ENCODE measurements at regions not wholly inside any gene's neighbourhood (a gene's known extent, or its start where the extent isn't known, plus 50 kb on each side); places are given as distances from the start of the nearest gene placed in this dataset.

- peak overlapping the region; percentile 67; the same call in 1 of the 3 replicates for H2BK15ac ChIP-seq (ENCODE audit: low read depth, low read length)
- intact Hi-C loops (cut with micrococcal nuclease): loop anchor here (5.0 kb wide), 1 partner anchor 387 kb away; the partner anchor contains the start of gene SALL1
- H3K23ac ChIP-seq (ENCODE audit: low read depth, low read length): 0 out of 2 replicates have a peak overlapping the region, but pooled peaks have one; percentile 40
- no peak overlapping the region for H3K9ac ChIP-seq (ENCODE audit: low read depth, low read length)
- H2AK9ac ChIP-seq (replicated peaks; ENCODE audit: low read depth, low read length, poor library complexity): peak overlapping the region; percentile 69
- dilution Hi-C loops (cut with HindIII; ENCODE audit: low sequenced_read_pairs, unreplicated experiment): no loop called here
- H3K9me3 ChIP-seq (ENCODE audit: control insufficient read depth, insufficient read depth, low read length): no peaks in the 10 kb centered on the region
- 0 out of 2 replicates have a peak, but pooled peaks cover 2% of the 10 kb centered on the region for H3K9me1 ChIP-seq (ENCODE audit: insufficient read depth, low read length)
- ATAC-seq (ENCODE audit: low read depth) (peak; percentile 97), DNase-seq (peak; percentile 92)
- peak overlapping the region; percentile 44 for H2BK5ac ChIP-seq (ENCODE audit: low read depth, low read length, poor library complexity, severe bottlenecking)
- peak overlapping the region; percentile 85 for H2BK120ac ChIP-seq (ENCODE audit: low read depth, low read length)
- ChIA-PET CTCF (interaction anchor here (0.6 kb wide), 1 partner anchor 340 kb away, joined by 3 read pairs; no protein-coding TSS in a partner anchor), POLR2A (ENCODE audit: unreplicated experiment) (interaction anchor here (1.0 kb wide), 1 partner anchor 384 kb away, joined by 3 read pairs; no protein-coding TSS in a partner anchor)
- H3K27me3 ChIP-seq (ENCODE audit: control insufficient read depth, insufficient read depth, low read length): no peaks in the 10 kb centered on the region
- peak overlapping the region; percentile 32 for H3K4me2 ChIP-seq (ENCODE audit: low read depth, low read length)
- peak overlapping the region; percentile 45; the same call in 1 of the 2 replicates for H3K56ac ChIP-seq (ENCODE audit: extremely low read depth, insufficient read depth, low read length)
- no peak overlapping the region for H3K4me3 ChIP-seq (ENCODE audit: insufficient read depth, low read depth, low read length)
- H2AFZ ChIP-seq (replicated peaks; ENCODE audit: low read length, poor library complexity): peak overlapping the region; percentile 80
- 20% methylated on average over 1 of the region's 7 CpGs; no CpG with 5 or more reads in 1 of the 2 experiments for WGBS, 2 experiments (ENCODE audit: extremely low coverage in 2 of 2, insufficient read length in 1 of 2)
- BruUV-seq (replicated peaks): no TSS peak
- H3K4ac ChIP-seq (ENCODE audit: low read depth, low read length): peak overlapping the region; percentile 76
- H3K4me1 ChIP-seq (ENCODE audit: control insufficient read depth, insufficient read depth, low read length): peaks cover 18% of the 10 kb centered on the region
- H3K27ac ChIP-seq (ENCODE audit: insufficient read depth, low read length): peak overlapping the region; percentile 82
- no peaks in the 10 kb centered on the region for H3K79me1 ChIP-seq (ENCODE audit: low read depth in 1 of 2, low read length in 2 of 2)
- H2AK5ac ChIP-seq (ENCODE audit: low read depth, low read length): peak overlapping the region; percentile 75; the same call in 1 of the 2 replicates
- peak overlapping the region; percentile 53 to 74; a peak in 2 of 4 replicates for H4K8ac ChIP-seq (ENCODE audit: low read depth in 2 of 2, low read length in 2 of 2)
- no peaks in the 10 kb centered on the region for H3K36me3 ChIP-seq (ENCODE audit: control insufficient read depth, insufficient read depth, low read length)
- H3K14ac ChIP-seq (replicated peaks; ENCODE audit: low read depth, low read length): peak overlapping the region; percentile 32; the same call in 1 of the 2 replicates
- peak overlapping the region; percentile 85 for H2BK20ac ChIP-seq (ENCODE audit: low read depth, low read length)
- H4K5ac ChIP-seq (ENCODE audit: low read depth, low read length): no peak overlapping the region; the same call in 1 of the 2 replicates
- in situ Hi-C loops (cut with MboI; ENCODE audit: low sequenced_read_pairs): no loop called here
- peak overlapping the region; percentile 79 for H4K91ac ChIP-seq (ENCODE audit: insufficient read depth, low read depth, low read length)
- H4K20me1 ChIP-seq (ENCODE audit: insufficient read depth, low read length): no peaks in the 10 kb centered on the region
- peak overlapping the region; percentile 6; the same call in 1 of the 2 replicates for H3K18ac ChIP-seq (ENCODE audit: low read depth, low read length)
- TF ChIP-seq MXI1 (IDR thresholded peaks at IDR 0.05; ENCODE audit: borderline replicate concordance, low read depth, low read length) (no peak), RCOR1 (IDR thresholded peaks at IDR 0.05; ENCODE audit: insufficient replicate concordance, low read length) (no peak), MAZ (IDR thresholded peaks at IDR 0.05; ENCODE audit: borderline replicate concordance, low read depth, low read length) (peak; percentile 28; the same call in 1 of the 2 replicates), USF2 (IDR thresholded peaks at IDR 0.05; ENCODE audit: low read depth, low read length) (no peak), CHD1 (IDR thresholded peaks at IDR 0.05; ENCODE audit: low read depth, low read length) (no peak), CEBPB (IDR thresholded peaks at IDR 0.05; ENCODE audit: low read depth, low read length) (peak; percentile 77), SMC3 (IDR thresholded peaks at IDR 0.05; ENCODE audit: low read depth, low read length) (0 out of 2 replicates have a peak, but pooled peaks have one; percentile 11), RAD21 (IDR thresholded peaks at IDR 0.05; ENCODE audit: low read length) (no peak; the same call in 1 of the 2 replicates), FOS (IDR thresholded peaks at IDR 0.05; ENCODE audit: low read depth, low read length) (peak; percentile 45), POLR2A (IDR thresholded peaks at IDR 0.05; ENCODE audit: low read depth, low read length) (no peak), RFX5 (IDR thresholded peaks at IDR 0.05; ENCODE audit: low read depth, low read length) (no peak), MAFK (IDR thresholded peaks at IDR 0.05; ENCODE audit: low read depth, low read length) (no peak)
- TF ChIP-seq, protein P1, sequence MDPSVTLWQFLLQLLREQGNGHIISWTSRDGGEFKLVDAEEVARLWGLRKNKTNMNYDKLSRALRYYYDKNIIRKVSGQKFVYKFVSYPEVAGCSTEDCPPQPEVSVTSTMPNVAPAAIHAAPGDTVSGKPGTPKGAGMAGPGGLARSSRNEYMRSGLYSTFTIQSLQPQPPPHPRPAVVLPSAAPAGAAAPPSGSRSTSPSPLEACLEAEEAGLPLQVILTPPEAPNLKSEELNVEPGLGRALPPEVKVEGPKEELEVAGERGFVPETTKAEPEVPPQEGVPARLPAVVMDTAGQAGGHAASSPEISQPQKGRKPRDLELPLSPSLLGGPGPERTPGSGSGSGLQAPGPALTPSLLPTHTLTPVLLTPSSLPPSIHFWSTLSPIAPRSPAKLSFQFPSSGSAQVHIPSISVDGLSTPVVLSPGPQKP (IDR thresholded peaks at IDR 0.05; ENCODE audit: borderline replicate concordance, low read depth, low read length): no peak
Measured at GRCh38 chr16:51538707-51539498, 387.8 kb upstream of the SALL1 start.

Measured in IMR-90 (cell line).